Activated T-helper 1 cell treated with anti-CD3 and anti-CD28 coated beads, Interleukin-12 subunit alpha, Interleukin-12 subunit beta, Interleukin-2, Interleukin-4 antibody, amounts not matched to agents 30 ng/mL and 10 ng/mL and 1 ng/mL, durations not matched to agents 14 hours and 24 hours and 36 hours (primary cell): ENCODE measurements at regions not wholly inside any gene's neighbourhood (a gene's known extent, or its start where the extent isn't known, plus 50 kb on each side); places are given as distances from the start of the nearest gene placed in this dataset.

Experiments
- DNase-seq: peaks from one replicate; pipeline ENCODE4 v3.0.0; 2021; ENCODE audit warnings: low spot score
- H3K27ac Mint-ChIP-seq: one replicate; pipeline ENCODE4 v1.8.0; 2021; ENCODE audit warnings: mild to moderate bottlenecking, mixed read lengths
- H3K27me3 Mint-ChIP-seq: one replicate; pipeline ENCODE4 v1.8.0; 2022; ENCODE audit warnings: mild to moderate bottlenecking, moderate library complexity, mixed read lengths; ENCODE audit not compliant: insufficient read depth
- H3K36me3 Mint-ChIP-seq: one replicate; pipeline ENCODE4 v1.8.0; 2021; ENCODE audit warnings: low read depth, mixed read lengths
- H3K4me1 Mint-ChIP-seq: one replicate; pipeline ENCODE4 v1.8.0; 2021; ENCODE audit warnings: low read depth, mixed read lengths
- H3K4me3 Mint-ChIP-seq: one replicate; pipeline ENCODE4 v1.8.0; 2021; ENCODE audit warnings: mild to moderate bottlenecking, moderate library complexity, mixed read lengths
- H3K9me3 Mint-ChIP-seq: one replicate; pipeline ENCODE4 v1.8.0; 2021; ENCODE audit warnings: mixed read lengths
- intact Hi-C: fragments of 100-400 bp; cut with micrococcal nuclease; formaldehyde crosslinking; loops from one replicate; pipeline ENCODE4 v1.15.1; 2024

DNA sequence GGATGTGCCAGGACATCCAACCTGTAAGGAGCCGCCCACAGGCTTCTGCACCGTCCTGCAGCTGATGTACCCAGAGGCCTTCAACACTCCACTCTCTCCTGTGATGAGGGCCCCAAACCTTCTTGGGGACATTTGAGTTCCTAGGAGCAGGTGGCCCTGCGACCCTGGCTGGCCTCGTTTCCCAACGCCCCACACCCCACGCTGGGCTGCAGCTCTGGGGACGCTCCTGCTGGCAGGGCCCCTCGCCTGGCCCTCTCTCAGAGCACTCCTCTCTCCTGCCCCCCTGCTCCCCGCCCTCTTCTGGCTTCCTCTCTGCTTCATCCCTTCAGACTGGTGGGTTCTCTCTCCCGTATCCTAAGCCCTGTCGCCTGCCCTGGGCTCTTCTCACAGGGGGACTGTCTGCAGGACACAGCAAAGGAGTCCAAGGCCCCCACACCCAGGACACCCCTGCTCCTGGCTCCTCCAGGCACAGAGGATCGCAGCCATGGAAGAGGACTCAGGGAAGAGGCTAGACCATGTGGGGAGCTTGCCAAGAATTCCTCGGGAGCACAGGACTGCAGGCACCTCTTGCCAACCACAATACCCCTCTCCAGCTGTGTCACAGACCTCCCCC, 541.4 kb downstream of the TCERG1L start:
- Mint-ChIP-seq H3K4me3 (no peak overlapping the region), H3K4me1 (no peaks in the 10 kb centered on the region), H3K27ac (no peak overlapping the region), H3K36me3 (no peaks in the 10 kb centered on the region), H3K9me3 (peaks cover 5% of the 10 kb centered on the region), H3K27me3 (no peaks in the 10 kb centered on the region)
- DNase-seq: no peak
- intact Hi-C loops: no loop called here

DNA sequence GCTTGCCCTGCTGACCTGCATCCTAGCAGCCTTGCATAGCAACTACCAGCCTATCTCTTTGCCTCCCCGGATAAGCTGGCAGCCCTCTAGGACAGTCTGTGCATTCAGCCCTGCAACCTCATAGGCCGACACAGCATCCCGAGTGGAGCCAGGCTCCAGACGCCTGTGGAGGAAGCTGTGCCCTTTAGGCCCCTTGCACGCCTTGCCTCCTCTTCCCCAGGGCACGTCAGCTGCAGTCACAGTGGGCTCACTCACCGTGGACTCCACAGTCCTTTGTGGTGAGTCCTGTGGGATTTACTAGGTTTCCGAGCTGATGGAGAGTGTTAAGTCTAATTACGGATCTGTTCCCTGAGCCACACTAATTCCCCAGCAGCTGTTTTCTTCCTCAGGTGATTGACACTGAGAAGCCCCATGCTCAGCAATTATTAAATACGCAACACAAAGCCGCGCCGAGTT, 540.0 kb downstream of the TCERG1L start:
- intact Hi-C loops: no loop called here
- peaks cover 5% of the 10 kb centered on the region for H3K9me3 Mint-ChIP-seq
- H3K27ac Mint-ChIP-seq: no peak overlapping the region
- no peaks in the 10 kb centered on the region for H3K27me3 Mint-ChIP-seq
- no peaks in the 10 kb centered on the region for H3K4me1 Mint-ChIP-seq
- H3K36me3 Mint-ChIP-seq: no peaks in the 10 kb centered on the region
- no peak for DNase-seq
- H3K4me3 Mint-ChIP-seq: no peak overlapping the region

DNA sequence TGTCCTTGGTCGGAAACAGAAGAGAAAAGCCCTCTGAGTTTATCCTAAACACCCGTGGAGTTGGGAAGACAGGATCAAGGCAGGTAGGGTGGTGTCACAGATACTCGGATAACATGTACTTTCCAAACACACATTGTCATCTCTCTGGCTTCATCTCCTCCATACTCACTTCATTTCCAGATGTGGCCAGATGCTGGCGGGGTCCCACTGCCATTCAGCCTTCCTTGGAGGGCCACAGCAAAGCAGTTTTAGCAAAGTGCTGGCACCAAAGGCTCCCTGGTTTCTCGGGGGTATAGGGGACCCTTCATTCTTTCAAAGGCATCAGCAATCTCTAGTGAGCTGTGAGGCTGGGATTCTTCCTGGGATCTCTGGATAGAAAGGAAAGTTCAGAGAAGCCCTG, 539.5 kb downstream of the TCERG1L start:
- intact Hi-C loops: no loop called here
- peaks cover 5% of the 10 kb centered on the region for H3K9me3 Mint-ChIP-seq
- no peaks in the 10 kb centered on the region for H3K4me1 Mint-ChIP-seq
- no peaks in the 10 kb centered on the region for H3K27me3 Mint-ChIP-seq
- H3K36me3 Mint-ChIP-seq: no peaks in the 10 kb centered on the region
- DNase-seq: no peak
- H3K4me3 Mint-ChIP-seq: no peak overlapping the region
- no peak overlapping the region for H3K27ac Mint-ChIP-seq

DNA sequence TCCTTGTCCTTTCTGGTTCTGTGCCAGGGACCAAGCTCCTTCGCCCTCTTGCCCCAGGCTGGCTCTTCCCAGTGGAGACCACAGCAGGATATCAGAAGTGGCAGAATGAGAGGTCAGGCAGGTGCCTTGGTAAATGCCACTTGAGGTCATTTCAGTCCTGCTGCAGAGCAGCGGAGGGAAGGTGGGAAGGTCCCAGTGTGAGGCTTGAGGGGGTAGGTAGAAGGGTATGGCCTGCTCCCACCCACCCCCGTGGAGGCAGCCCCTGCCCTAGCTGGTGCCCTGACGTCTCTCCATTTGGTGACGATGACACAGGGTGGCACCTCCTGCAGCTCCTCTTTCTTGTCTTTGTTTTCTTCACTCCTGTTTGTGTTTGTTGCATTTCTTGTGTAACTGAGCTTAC, 538.8 kb downstream of the TCERG1L start:
- Mint-ChIP-seq H3K36me3 (no peaks in the 10 kb centered on the region), H3K4me3 (no peak overlapping the region), H3K4me1 (no peaks in the 10 kb centered on the region), H3K27me3 (no peaks in the 10 kb centered on the region), H3K27ac (no peak overlapping the region), H3K9me3 (peaks cover 5% of the 10 kb centered on the region)
- no peak for DNase-seq
- intact Hi-C loops: no loop called here

DNA sequence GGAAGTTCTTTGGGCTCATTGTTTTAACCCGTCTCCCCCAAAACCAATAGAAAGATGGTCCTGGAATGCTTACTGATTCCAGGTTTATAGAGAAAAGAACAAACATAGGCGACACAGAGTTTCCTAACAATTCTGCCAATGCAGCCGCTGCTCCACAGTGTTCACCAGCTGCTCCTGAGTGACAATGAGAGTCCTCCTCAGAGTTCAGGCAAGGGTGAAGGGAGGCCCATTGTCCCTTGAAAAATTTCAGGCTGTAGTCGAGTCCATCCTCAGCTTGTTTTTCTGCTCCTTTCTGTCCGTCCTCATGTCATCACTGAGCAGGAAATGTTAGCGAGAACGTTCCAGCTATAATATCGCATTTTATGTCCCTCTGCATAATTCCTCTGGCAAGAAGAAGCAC, 537.6 kb downstream of the TCERG1L start:
- Mint-ChIP-seq H3K36me3 (no peaks in the 10 kb centered on the region), H3K9me3 (no peaks in the 10 kb centered on the region), H3K4me1 (no peaks in the 10 kb centered on the region), H3K27me3 (no peaks in the 10 kb centered on the region), H3K27ac (no peak overlapping the region), H3K4me3 (no peak overlapping the region)
- intact Hi-C loops: no loop called here
- DNase-seq: no peak

DNA sequence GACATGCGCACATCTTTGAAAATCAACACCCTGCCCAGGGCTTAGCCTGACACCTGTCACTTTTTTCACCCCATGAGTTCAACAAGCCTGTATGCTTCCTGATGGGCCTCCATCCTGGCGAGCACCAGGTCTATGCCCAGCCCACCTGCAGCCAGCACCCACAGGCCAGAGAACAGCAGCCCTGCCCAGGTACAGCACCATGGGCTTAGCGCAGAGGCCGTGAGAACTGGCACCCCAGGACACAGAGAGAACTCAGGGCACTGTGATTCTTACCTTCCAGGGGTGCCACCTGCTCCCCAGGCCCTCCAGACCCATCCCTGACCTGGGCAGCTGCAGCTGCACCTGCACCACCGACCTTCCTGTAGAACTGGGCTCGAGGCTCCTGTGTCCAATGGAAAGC, 536.6 kb downstream of the TCERG1L start:
- Mint-ChIP-seq H3K36me3 (no peaks in the 10 kb centered on the region), H3K4me3 (no peak overlapping the region), H3K27ac (no peak overlapping the region), H3K4me1 (no peaks in the 10 kb centered on the region), H3K27me3 (no peaks in the 10 kb centered on the region), H3K9me3 (no peaks in the 10 kb centered on the region)
- intact Hi-C loops: no loop called here
- no peak for DNase-seq

DNA sequence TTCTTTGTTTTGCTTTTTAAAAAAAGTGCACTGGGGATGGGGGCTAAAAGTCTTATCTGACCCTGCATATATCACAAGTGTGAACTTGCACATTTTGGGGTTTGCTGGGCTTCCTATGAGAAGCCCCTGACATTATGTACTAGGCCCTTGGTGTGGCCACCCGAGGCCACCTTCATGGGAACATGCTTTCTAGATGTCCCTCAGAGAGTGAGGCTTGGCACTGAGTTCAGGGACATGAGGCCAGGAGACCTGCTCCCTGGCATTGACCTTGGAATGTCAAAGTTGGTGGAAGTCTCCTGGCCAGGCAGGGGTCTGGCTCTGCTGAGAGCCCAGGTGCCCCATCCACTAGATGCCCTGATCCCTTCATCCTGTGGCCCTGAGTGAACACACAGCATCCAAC, 536.2 kb downstream of the TCERG1L start:
- intact Hi-C loops: no loop called here
- H3K9me3 Mint-ChIP-seq: no peaks in the 10 kb centered on the region
- H3K4me1 Mint-ChIP-seq: no peaks in the 10 kb centered on the region
- H3K27me3 Mint-ChIP-seq: no peaks in the 10 kb centered on the region
- H3K4me3 Mint-ChIP-seq: no peak overlapping the region
- H3K36me3 Mint-ChIP-seq: no peaks in the 10 kb centered on the region
- DNase-seq: no peak
- H3K27ac Mint-ChIP-seq: no peak overlapping the region

DNA sequence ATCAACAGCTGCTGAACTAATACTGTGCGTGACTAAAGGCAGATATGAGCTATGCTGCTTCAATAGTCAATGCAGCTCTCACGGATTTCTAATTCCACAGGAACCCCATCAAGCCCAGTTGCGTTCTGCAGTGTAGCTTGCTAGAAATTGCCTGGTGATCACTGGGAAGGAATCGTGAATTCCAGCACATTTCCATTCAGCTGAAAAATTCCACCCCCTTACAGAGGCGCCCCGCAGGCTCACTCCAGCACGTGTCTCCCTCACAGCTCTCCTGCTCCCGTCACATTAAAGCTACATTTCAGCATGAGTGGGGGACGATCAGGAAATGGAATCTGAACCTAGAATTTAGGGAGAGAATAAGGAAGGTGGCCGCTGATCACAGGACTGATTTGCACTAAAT, 534.8 kb downstream of the TCERG1L start:
- Mint-ChIP-seq H3K27ac (no peak overlapping the region), H3K4me1 (no peaks in the 10 kb centered on the region), H3K27me3 (no peaks in the 10 kb centered on the region), H3K9me3 (no peaks in the 10 kb centered on the region), H3K36me3 (no peaks in the 10 kb centered on the region), H3K4me3 (no peak overlapping the region)
- DNase-seq: no peak
- intact Hi-C loops: no loop called here

DNA sequence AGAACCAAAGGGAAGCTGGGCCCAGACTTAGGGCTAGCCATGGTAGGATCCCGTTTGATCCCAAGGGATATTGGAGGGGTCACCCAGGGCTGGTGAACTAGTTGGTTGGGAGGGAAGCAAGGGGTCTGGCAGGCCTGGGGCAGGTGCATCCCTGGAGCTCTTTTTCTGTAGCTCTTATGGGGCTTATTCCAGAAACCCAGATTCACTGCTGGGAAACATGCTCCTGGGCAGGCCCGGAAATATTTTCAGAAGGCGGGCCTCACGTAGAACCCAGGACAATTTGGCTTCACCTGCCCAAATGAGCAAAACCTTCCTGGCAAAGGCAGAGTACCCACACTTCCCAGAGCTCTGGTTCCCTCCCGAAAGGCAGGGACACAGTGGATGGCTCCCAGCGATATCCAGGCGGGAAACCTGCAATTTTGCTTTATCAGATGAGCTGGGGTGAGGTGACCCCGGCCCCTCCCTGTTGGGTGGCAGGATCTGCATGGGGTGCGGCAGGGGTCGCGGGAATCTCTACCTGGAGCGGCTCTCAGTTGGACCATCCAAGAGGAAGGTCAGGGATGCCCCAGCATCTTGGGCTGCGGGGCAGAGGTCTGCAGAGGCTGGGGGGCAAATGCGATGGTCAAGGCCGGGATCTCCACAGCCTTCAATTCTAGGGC, 533.9 kb downstream of the TCERG1L start:
- Mint-ChIP-seq H3K9me3 (no peaks in the 10 kb centered on the region), H3K27me3 (no peaks in the 10 kb centered on the region), H3K27ac (no peak overlapping the region), H3K36me3 (no peaks in the 10 kb centered on the region), H3K4me1 (no peaks in the 10 kb centered on the region), H3K4me3 (no peak overlapping the region)
- intact Hi-C loops: no loop called here
- no peak for DNase-seq

DNA sequence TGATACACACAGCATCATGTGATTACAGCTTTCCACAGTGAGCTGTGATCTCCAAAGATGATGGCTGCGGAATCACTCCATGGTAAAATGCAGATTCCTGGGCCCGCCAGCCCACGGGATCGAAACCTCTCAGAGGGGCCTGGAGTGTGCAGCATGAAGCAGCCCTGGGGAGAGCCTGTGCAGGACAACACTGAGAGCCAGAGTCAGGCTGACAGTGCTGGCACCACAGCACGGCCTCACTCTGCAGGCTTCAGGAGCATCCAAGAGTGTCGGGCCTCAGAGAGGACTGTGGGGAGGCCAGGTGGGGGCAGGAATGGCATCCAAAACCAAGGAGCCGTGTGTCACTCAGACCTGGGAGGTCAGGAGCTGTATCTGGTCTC, 533.4 kb downstream of the TCERG1L start:
- no peak overlapping the region for H3K4me3 Mint-ChIP-seq
- H3K27me3 Mint-ChIP-seq: no peaks in the 10 kb centered on the region
- H3K27ac Mint-ChIP-seq: no peak overlapping the region
- no peaks in the 10 kb centered on the region for H3K36me3 Mint-ChIP-seq
- intact Hi-C loops: no loop called here
- no peaks in the 10 kb centered on the region for H3K4me1 Mint-ChIP-seq
- H3K9me3 Mint-ChIP-seq: no peaks in the 10 kb centered on the region
- DNase-seq: no peak

DNA sequence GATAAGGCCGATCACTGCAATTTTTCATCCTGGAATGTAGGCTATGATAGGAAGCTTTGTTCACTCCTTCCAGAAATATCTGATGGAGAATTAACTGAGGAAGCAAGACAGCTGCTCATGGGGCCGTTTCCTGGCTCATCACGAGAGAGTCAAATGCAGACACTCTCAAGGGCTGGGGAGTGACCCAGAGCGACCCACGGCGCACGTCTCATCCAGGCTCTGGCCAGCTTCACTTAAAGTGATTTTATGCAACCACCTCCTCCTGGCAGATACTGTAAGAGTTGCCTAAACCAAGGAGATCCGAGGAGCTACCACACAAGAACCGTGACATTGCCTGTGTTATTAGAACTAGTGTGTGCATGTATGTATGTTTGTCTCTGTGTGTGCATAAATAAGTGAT, 530.8 kb downstream of the TCERG1L start:
- intact Hi-C loops: no loop called here
- Mint-ChIP-seq H3K27ac (no peak overlapping the region), H3K4me1 (no peaks in the 10 kb centered on the region), H3K27me3 (no peaks in the 10 kb centered on the region), H3K36me3 (no peaks in the 10 kb centered on the region), H3K9me3 (no peaks in the 10 kb centered on the region), H3K4me3 (no peak overlapping the region)
- no peak for DNase-seq

DNA sequence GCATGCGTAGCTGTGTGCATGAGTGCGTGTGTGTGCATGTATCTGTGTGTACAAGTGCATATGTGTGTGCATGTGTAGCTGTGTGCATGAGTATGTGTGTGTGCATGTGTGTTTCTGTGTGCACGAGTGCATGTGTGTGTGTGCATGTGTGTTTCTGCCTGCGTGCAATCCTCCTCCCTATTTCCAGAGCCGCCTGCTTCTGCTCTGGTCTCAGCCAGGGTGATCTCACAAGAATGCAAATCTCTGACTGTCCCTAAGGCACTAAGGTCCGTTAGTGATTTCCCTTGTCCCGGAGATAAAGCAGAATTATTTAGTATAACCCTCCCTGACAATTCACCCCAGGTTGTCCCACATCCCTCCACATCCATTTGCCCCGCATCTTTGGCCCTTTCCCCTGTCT, 530.3 kb downstream of the TCERG1L start:
- no peak overlapping the region for H3K27ac Mint-ChIP-seq

DNA sequence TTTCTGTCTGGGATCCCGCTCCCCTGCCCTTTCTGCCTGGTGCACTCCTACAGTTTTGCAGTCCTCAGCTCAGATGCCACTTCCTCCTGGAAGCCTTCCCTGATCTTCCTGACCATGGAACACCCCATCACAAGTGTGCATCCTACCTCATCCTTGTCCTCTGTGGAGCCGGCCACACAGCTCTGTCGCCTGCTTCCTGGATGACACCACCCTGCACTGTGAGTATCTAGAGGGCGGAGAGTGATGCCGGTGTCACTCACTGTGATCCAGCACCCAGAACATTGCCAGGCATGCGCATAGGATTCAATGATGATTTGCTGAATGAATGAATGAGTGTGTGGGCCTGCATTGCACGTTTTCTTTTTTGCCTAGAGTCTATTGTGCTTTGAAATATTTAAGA, 529.9 kb downstream of the TCERG1L start:
- no peak for DNase-seq
- Mint-ChIP-seq H3K9me3 (no peaks in the 10 kb centered on the region), H3K4me1 (no peaks in the 10 kb centered on the region), H3K4me3 (no peak overlapping the region), H3K27me3 (no peaks in the 10 kb centered on the region), H3K27ac (no peak overlapping the region), H3K36me3 (no peaks in the 10 kb centered on the region)
- intact Hi-C loops: no loop called here

More for the DNA sequence above, 530.3 kb downstream of the TCERG1L start:
- intact Hi-C loops: no loop called here
- Mint-ChIP-seq H3K4me1 (no peaks in the 10 kb centered on the region), H3K27me3 (no peaks in the 10 kb centered on the region), H3K9me3 (no peaks in the 10 kb centered on the region), H3K4me3 (no peak overlapping the region), H3K36me3 (no peaks in the 10 kb centered on the region)
- no peak for DNase-seq

DNA sequence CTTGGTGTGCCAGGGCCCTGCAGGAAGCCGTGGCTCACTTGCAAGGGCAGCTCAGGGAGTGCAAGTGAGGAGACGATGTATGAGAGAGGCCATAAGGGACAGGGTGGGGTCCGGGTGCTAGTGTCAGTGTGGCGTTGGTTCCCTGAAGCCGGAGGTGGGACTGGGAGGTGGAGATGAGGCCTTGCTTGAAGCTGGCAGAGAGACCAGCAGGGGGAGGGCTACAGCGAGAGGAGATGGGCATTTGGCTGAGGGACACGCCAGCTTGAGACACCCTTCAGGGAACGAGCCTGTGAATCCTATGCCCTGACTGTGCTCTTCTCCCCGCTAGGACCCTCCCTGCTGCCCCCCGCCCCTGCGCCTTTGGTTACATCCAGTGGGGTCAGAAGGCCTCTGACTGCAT, 529.1 kb downstream of the TCERG1L start:
- no peaks in the 10 kb centered on the region for H3K36me3 Mint-ChIP-seq
- intact Hi-C loops: no loop called here
- no peak overlapping the region for H3K4me3 Mint-ChIP-seq
- DNase-seq: no peak
- no peak overlapping the region for H3K27ac Mint-ChIP-seq
- H3K27me3 Mint-ChIP-seq: no peaks in the 10 kb centered on the region
- no peaks in the 10 kb centered on the region for H3K9me3 Mint-ChIP-seq
- no peaks in the 10 kb centered on the region for H3K4me1 Mint-ChIP-seq
